ENCODE measurements at regions not wholly inside any gene's neighbourhood (a gene's known extent, or its start where the extent isn't known, plus 50 kb on each side); places are given as distances from the start of the nearest gene placed in this dataset.
A peak's percentile ranks its signal among the peaks of the same experiment; 100 is the strongest.

DNA sequence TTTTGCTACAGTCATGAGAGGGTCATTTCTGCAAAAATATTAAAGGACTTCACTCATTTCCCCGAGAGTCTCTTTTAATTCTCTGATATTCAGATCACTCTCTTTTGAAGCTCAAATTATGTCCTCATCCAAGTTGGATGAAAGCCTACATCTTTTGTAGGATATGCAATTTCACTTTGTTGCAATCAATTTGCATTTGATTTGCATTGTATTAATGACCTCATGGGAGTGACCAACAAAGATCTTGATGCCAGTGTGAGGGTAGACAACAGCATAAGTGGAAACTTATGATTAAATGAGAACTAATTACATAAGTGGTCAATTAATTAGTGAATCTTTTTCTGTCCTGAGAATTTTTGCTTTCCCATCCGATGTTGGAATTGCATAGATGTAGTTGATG, 60.3 kb upstream of the UPP2 start:
- Histone ChIP-seq H3K36me3 (ENCODE audit: insufficient read depth, low read length) (no peaks in the 10 kb centered on the region), H3K4me1 (ENCODE audit: insufficient read depth, low read length) (no peaks in the 10 kb centered on the region), H3K27me3 (ENCODE audit: insufficient read depth, low read length, poor library complexity, severe bottlenecking) (no peaks in the 10 kb centered on the region), H3K4me3 (ENCODE audit: low read length) (no peak overlapping the region), H3K9me3 (ENCODE audit: low read length) (no peaks in the 10 kb centered on the region), H3K27ac (ENCODE audit: low read depth, low read length) (no peak overlapping the region)
- POLR2A ChIA-PET, result no interaction called here
- Mint-ChIP-seq H3K4me3 (no peak overlapping the region), H3K36me3 (no peaks in the 10 kb centered on the region), H3K27ac (no peak overlapping the region), H3K4me1 (no peaks in the 10 kb centered on the region), H3K9me3 (no peaks in the 10 kb centered on the region), H3K27me3 (peaks cover 8 to 44% of the 10 kb centered on the region in 2 donors)
- CTCF ChIA-PET, result interaction anchor here (0.6 kb wide), 2 partner anchors 17 to 714 kb away, joined by 3 read pairs; no protein-coding TSS in a partner anchor
- DNase-seq, result no peak

DNA sequence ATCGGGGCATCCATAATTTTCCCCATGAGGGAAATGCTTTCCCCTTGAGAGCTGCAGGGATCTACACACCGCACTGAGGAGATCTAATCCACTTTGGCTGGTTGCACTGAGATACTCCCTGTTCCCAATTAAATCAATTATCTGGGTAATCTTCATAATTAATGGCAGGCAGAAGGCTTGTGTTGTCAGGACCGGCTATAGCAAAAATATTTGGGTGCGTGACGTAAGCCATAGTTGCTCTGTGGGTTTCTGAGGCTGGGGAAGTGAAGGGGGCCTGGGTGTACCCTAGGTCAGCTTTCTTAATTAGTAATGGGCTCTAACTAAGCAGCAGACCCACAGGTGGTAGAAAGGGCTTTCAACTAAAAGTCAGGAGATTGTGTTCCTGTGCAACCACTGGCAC, 62.8 kb upstream of the UPP2 start:
- Histone ChIP-seq H3K9me3 (ENCODE audit: low read length) (no peaks in the 10 kb centered on the region), H3K36me3 (ENCODE audit: insufficient read depth, low read length) (no peaks in the 10 kb centered on the region), H3K4me3 (ENCODE audit: low read length) (no peak overlapping the region), H3K4me1 (ENCODE audit: insufficient read depth, low read length) (no peaks in the 10 kb centered on the region), H3K27me3 (ENCODE audit: insufficient read depth, low read length, poor library complexity, severe bottlenecking) (no peaks in the 10 kb centered on the region), H3K27ac (ENCODE audit: low read depth, low read length) (no peak overlapping the region)
- H3K4me3 Mint-ChIP-seq, result no peak overlapping the region
- peaks cover 10 to 44% of the 10 kb centered on the region in 2 donors for H3K27me3 Mint-ChIP-seq
- H3K9me3 Mint-ChIP-seq, result no peaks in the 10 kb centered on the region
- H3K36me3 Mint-ChIP-seq, result no peaks in the 10 kb centered on the region
- ChIA-PET POLR2A (no interaction called here), CTCF (no interaction called here)
- H3K4me1 Mint-ChIP-seq, result no peaks in the 10 kb centered on the region
- no peak for DNase-seq
- H3K27ac Mint-ChIP-seq, result no peak overlapping the region

DNA sequence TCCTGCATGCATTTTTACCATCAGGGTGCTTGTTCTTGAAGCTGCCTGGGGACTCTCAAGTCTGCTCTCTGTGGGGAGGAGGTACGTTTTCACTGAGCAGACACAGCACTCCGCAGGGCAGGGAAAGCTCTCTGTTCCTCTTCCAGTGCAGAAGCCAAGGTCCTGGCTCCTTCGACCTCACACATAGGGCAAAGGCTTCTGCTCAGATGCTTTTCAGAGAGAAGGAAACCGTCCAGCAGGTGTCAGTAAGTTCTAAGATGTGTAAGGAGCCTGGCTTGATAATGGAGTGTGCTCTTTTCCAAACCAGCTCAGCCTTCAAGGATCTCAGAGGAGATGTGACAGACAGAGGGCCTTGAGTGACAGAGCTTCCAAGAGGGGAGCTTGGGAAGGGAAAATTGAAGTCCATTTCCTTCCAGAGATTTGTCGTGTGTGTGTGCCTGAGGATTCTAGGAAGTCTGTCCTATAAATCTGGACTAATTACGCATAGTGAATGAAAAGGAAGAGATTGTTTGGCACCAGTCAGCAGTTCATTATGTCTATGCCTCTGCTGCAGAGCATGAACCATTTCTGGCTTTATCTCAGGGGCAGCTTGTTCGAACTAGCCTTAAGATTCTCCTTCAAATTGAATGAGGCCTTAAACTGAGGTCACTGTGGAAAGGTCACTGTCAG, 67.3 kb upstream of the UPP2 start:
- Mint-ChIP-seq H3K36me3 (no peaks in the 10 kb centered on the region), H3K27me3 (peaks cover 12 to 31% of the 10 kb centered on the region in 2 donors), H3K9me3 (no peaks in the 10 kb centered on the region), H3K4me1 (no peaks in the 10 kb centered on the region), H3K4me3 (no peak overlapping the region), H3K27ac (peak overlapping the region in 2 of 8 donors; percentile 56 to 74)
- ChIA-PET POLR2A (no interaction called here), CTCF (interaction anchor here (1.5 to 3.7 kb wide), 4 partner anchors 8 to 720 kb away, joined by 4 to 20 read pairs (median 8); no protein-coding TSS in a partner anchor)
- no peak for DNase-seq
- Histone ChIP-seq H3K9me3 (ENCODE audit: low read length) (no peaks in the 10 kb centered on the region), H3K27me3 (ENCODE audit: insufficient read depth, low read length, poor library complexity, severe bottlenecking) (no peaks in the 10 kb centered on the region), H3K27ac (ENCODE audit: low read depth, low read length) (no peak overlapping the region), H3K4me1 (ENCODE audit: insufficient read depth, low read length) (no peaks in the 10 kb centered on the region), H3K4me3 (ENCODE audit: low read length) (no peak overlapping the region), H3K36me3 (ENCODE audit: insufficient read depth, low read length) (no peaks in the 10 kb centered on the region)

DNA sequence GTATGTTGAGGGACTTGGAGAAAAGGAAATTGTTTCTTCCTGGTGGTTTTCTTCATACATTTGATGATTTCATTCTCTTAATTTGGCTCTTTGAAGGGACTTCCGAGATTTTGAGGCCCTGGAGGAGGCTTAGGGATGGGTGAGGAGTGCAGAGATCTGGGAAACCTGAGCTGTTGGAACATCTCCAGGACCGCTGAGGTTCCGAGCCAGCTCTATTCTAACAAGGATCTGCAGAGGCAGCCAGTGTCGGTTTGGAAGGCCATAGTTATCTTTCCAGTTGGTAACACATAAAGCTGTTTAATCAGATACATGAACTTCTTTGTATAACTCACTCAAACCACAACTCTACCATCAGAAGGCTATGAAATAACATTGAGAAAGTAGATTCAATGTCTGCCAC, 70.3 kb upstream of the UPP2 start:
- H3K4me3 ChIP-seq (ENCODE audit: low read length), result no peak overlapping the region
- H3K27me3 Mint-ChIP-seq, result peaks cover 14 to 16% of the 10 kb centered on the region in 2 donors
- no peaks in the 10 kb centered on the region for H3K4me1 ChIP-seq (ENCODE audit: insufficient read depth, low read length)
- H3K36me3 Mint-ChIP-seq, result no peaks in the 10 kb centered on the region
- no peaks in the 10 kb centered on the region for H3K9me3 ChIP-seq (ENCODE audit: low read length)
- H3K27ac Mint-ChIP-seq, result no peak overlapping the region
- no peaks in the 10 kb centered on the region for H3K9me3 Mint-ChIP-seq
- H3K4me3 Mint-ChIP-seq, result no peak overlapping the region
- H3K36me3 ChIP-seq (ENCODE audit: insufficient read depth, low read length), result no peaks in the 10 kb centered on the region
- H3K27ac ChIP-seq (ENCODE audit: low read depth, low read length), result no peak overlapping the region
- no peaks in the 10 kb centered on the region for H3K4me1 Mint-ChIP-seq
- H3K27me3 ChIP-seq (ENCODE audit: insufficient read depth, low read length, poor library complexity, severe bottlenecking), result no peaks in the 10 kb centered on the region
- no peak for DNase-seq
- ChIA-PET POLR2A (no interaction called here), CTCF (interaction anchor here (1.1 to 3.7 kb wide), 4 partner anchors 8 to 723 kb away, joined by 3 to 20 read pairs (median 6); no protein-coding TSS in a partner anchor)

DNA sequence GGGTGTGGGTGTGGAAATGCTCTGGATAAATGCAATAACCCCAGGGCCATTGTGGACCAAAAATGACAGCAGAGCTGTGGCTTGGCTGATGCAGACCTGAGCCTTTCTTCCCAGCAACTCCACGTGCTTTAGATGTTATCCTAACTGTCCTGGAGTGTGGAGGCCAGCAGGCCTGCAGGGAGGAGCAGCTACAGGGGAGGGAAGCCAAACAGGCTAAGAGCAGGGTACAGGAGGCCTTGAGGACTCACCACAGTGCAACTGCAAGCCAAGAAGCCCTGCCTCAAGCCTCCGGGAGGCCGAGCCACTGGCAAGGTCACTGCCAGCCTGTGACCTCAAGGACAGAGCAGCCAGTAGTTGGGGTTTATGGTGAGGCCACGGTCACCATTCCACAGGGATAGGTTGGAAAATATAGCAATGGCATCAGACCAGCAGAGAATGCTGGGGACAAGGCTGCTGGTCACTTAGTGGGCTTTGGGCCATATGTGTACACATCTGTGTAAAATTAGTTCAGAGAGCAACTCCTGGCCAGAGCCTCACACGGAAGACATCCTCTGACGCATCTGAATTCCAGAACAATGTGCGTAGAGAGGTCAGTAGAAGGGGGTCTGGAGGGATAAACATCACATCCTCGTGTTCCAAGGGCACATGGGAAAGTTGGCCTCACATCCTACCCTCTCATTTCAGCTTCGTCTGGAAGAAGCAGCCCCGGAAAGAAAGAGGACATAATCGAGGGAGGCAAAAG, 76.2 kb upstream of the UPP2 start:
- CTCF ChIA-PET, result interaction anchor here (0.8 to 4.6 kb wide), 6 partner anchors 9 to 1094 kb away, joined by 3 to 42 read pairs (median 4); no protein-coding TSS in a partner anchor
- H3K27me3 Mint-ChIP-seq, result peaks cover 0 to 7% of the 10 kb centered on the region in 2 donors
- H3K9me3 Mint-ChIP-seq, result no peaks in the 10 kb centered on the region
- Histone ChIP-seq H3K36me3 (ENCODE audit: insufficient read depth, low read length) (no peaks in the 10 kb centered on the region), H3K4me1 (ENCODE audit: insufficient read depth, low read length) (no peaks in the 10 kb centered on the region), H3K27ac (ENCODE audit: low read depth, low read length) (no peak overlapping the region), H3K9me3 (ENCODE audit: low read length) (no peaks in the 10 kb centered on the region), H3K27me3 (ENCODE audit: insufficient read depth, low read length, poor library complexity, severe bottlenecking) (no peaks in the 10 kb centered on the region), H3K4me3 (ENCODE audit: low read length) (no peak overlapping the region)
- H3K4me1 Mint-ChIP-seq, result peaks cover 0 to 10% (median 4%) of the 10 kb centered on the region in 3 donors
- peak overlapping the region in 2 of 8 donors; percentile 62 to 73 for H3K27ac Mint-ChIP-seq
- H3K36me3 Mint-ChIP-seq, result no peaks in the 10 kb centered on the region
- POLR2A ChIA-PET, result no interaction called here
- no peak overlapping the region for H3K4me3 Mint-ChIP-seq
- DNase-seq, result no peak

DNA sequence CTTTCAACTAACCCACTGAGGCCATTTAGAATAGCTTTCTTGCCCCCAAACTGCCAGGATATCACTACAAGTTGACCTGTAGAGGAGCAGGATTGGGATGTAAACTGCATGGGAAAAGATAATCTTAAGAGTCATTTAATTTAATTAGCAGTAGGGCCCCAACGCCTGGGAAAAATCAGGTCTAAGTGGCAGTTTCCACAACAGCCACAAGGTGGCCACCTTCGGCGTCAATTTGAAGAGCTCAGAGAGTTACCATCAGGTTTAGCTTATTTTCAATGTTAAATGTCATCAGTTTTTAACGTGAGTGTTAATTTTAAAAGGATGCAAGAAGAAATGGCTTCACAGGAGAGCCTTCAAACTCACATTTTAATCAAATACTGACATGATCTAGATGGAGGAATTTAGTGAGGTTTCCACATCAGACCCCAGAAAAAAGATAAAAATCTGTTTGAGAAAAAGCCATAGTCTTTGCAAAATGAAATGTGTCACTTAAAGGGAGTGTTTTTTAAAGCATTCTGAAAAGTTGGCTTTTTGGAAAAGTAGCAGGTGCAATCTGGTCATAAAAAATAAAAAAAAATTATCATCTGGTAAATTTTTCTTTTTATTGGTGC, 77.3 kb upstream of the UPP2 start:
- H3K4me1 Mint-ChIP-seq, result peaks cover 0 to 10% (median 4%) of the 10 kb centered on the region in 3 donors
- H3K36me3 Mint-ChIP-seq, result no peaks in the 10 kb centered on the region
- Histone ChIP-seq H3K9me3 (ENCODE audit: low read length) (no peaks in the 10 kb centered on the region), H3K27ac (ENCODE audit: low read depth, low read length) (no peak overlapping the region), H3K4me1 (ENCODE audit: insufficient read depth, low read length) (no peaks in the 10 kb centered on the region), H3K36me3 (ENCODE audit: insufficient read depth, low read length) (no peaks in the 10 kb centered on the region), H3K27me3 (ENCODE audit: insufficient read depth, low read length, poor library complexity, severe bottlenecking) (no peaks in the 10 kb centered on the region), H3K4me3 (ENCODE audit: low read length) (no peak overlapping the region)
- DNase-seq, result peak in 4 of 5 donors; percentile 13 to 54 (median 21)
- peaks cover 0 to 7% of the 10 kb centered on the region in 2 donors for H3K27me3 Mint-ChIP-seq
- H3K27ac Mint-ChIP-seq, result no peak overlapping the region
- ChIA-PET CTCF (interaction anchor here (0.8 to 4.6 kb wide), 16 partner anchors 9 to 1095 kb away, joined by 3 to 47 read pairs (median 4); no protein-coding TSS in a partner anchor), POLR2A (no interaction called here)
- H3K4me3 Mint-ChIP-seq, result no peak overlapping the region
- no peaks in the 10 kb centered on the region for H3K9me3 Mint-ChIP-seq

DNA sequence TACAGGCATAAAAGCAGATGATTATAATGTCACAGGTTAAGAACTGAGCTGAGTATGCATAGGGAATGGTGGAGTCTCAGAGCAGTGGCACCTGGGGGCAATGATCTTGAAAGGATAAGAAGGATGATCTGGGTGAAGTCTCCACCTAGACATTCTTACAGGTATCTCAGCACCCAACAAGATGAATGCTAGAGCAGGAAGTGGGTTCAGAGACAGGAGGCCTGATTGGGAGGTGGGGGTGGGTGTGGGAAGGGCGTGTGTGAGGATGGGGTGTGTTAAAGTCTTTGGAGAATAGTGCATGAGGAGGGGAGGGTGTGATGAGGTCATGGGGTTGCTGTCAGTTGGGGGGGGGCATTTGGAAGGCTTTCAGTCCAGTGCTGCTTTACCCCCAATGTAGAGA, 78.8 kb upstream of the UPP2 start:
- Mint-ChIP-seq H3K4me1 (peaks cover 0 to 10% (median 4%) of the 10 kb centered on the region in 3 donors), H3K9me3 (no peaks in the 10 kb centered on the region), H3K27ac (no peak overlapping the region), H3K27me3 (peaks cover 0 to 9% of the 10 kb centered on the region in 2 donors), H3K36me3 (peaks cover 0 to 4% (median 0%) of the 10 kb centered on the region in 3 donors), H3K4me3 (no peak overlapping the region)
- Histone ChIP-seq H3K4me3 (ENCODE audit: low read length) (no peak overlapping the region), H3K36me3 (ENCODE audit: insufficient read depth, low read length) (no peaks in the 10 kb centered on the region), H3K27ac (ENCODE audit: low read depth, low read length) (no peak overlapping the region), H3K4me1 (ENCODE audit: insufficient read depth, low read length) (no peaks in the 10 kb centered on the region), H3K27me3 (ENCODE audit: insufficient read depth, low read length, poor library complexity, severe bottlenecking) (no peaks in the 10 kb centered on the region), H3K9me3 (ENCODE audit: low read length) (no peaks in the 10 kb centered on the region)
- DNase-seq, result no peak
- CTCF ChIA-PET, result interaction anchor here (1.1 to 4.6 kb wide), 7 partner anchors 9 to 1096 kb away, joined by 4 to 47 read pairs (median 8); no protein-coding TSS in a partner anchor
- POLR2A ChIA-PET, result no interaction called here

DNA sequence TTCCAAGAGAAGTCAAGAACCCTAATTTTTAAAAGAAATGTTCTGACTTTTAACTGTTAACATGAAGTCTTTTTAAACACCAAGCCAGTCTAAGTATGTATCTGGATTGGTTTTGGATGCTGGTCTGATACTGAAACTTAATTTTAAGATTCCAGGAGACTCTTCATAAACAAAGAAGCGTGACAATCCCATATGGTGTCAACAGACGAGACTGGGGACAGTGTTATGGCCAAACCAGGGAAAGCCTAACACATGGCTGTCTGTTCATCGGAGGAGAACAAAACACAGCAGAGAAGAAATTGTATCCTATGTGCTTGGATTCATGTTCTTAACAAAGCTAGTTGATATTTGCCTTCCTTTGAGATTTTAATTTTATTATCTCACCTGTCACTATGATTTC, 80.5 kb upstream of the UPP2 start:
- Mint-ChIP-seq H3K27me3 (peaks cover 0 to 4% of the 10 kb centered on the region in 2 donors), H3K9me3 (no peaks in the 10 kb centered on the region), H3K4me3 (no peak overlapping the region), H3K4me1 (peaks cover 0 to 10% (median 4%) of the 10 kb centered on the region in 3 donors), H3K27ac (no peak overlapping the region), H3K36me3 (peaks cover 0 to 4% (median 0%) of the 10 kb centered on the region in 3 donors)
- CTCF ChIA-PET, result interaction anchor here (0.9 to 3.9 kb wide), 2 partner anchors 12 to 15 kb away, joined by 3 to 20 read pairs; no protein-coding TSS in a partner anchor
- no peaks in the 10 kb centered on the region for H3K36me3 ChIP-seq (ENCODE audit: insufficient read depth, low read length)
- no peaks in the 10 kb centered on the region for H3K27me3 ChIP-seq (ENCODE audit: insufficient read depth, low read length, poor library complexity, severe bottlenecking)
- H3K4me3 ChIP-seq (ENCODE audit: low read length), result no peak overlapping the region
- DNase-seq, result no peak
- no peaks in the 10 kb centered on the region for H3K4me1 ChIP-seq (ENCODE audit: insufficient read depth, low read length)
- POLR2A ChIA-PET, result no interaction called here
- no peaks in the 10 kb centered on the region for H3K9me3 ChIP-seq (ENCODE audit: low read length)
- H3K27ac ChIP-seq (ENCODE audit: low read depth, low read length), result no peak overlapping the region
